ENCODE measurements at regions not wholly inside any gene's neighbourhood (a gene's known extent, or its start where the extent isn't known, plus 50 kb on each side); places are given as distances from the start of the nearest gene placed in this dataset.

GRCh38 chr20:39259010-39259803 is 297.1 kb downstream of the DHX35 start:
- ChIA-PET POLR2A (no interaction called here), CTCF (interaction anchor here (2.3 kb wide), 1 partner anchor 10 kb away, joined by 10 read pairs; no protein-coding TSS in a partner anchor)
- H3K4me3 ChIP-seq (ENCODE audit: low read depth, low read length), result no peak overlapping the region
- TF ChIP-seq CTCF (IDR thresholded peaks at IDR 0.05; ENCODE audit: insufficient read depth, low read length, missing control alignments), result no peak
- no peak for DNase-seq (ENCODE audit: low read depth, low spot score)

- ChIA-PET CTCF (no interaction called here), POLR2A (no interaction called here)
- no peak for TF ChIP-seq CTCF (IDR thresholded peaks at IDR 0.05; ENCODE audit: insufficient read depth, low read length, missing control alignments)
- no peak overlapping the region for H3K4me3 ChIP-seq (ENCODE audit: low read depth, low read length)
- DNase-seq (ENCODE audit: low read depth, low spot score), result no peak
Measured at GRCh38 chr20:39258253-39258652, 296.1 kb downstream of the DHX35 start.

- no peak for DNase-seq (ENCODE audit: low read depth, low spot score)
- no peak overlapping the region for H3K4me3 ChIP-seq (ENCODE audit: low read depth, low read length)
- ChIA-PET POLR2A (no interaction called here), CTCF (no interaction called here)
- no peak for TF ChIP-seq CTCF (IDR thresholded peaks at IDR 0.05; ENCODE audit: insufficient read depth, low read length, missing control alignments)
Measured at GRCh38 chr20:39253051-39253755, 291.1 kb downstream of the DHX35 start.

GRCh38 chr20:39252035-39252434 is 289.9 kb downstream of the DHX35 start:
- TF ChIP-seq CTCF (IDR thresholded peaks at IDR 0.05; ENCODE audit: insufficient read depth, low read length, missing control alignments), result no peak
- CTCF ChIA-PET, result interaction anchor here (1.2 kb wide), 1 partner anchor 13 kb away, joined by 3 read pairs; no protein-coding TSS in a partner anchor
- no peak overlapping the region for H3K4me3 ChIP-seq (ENCODE audit: low read depth, low read length)
- no peak for DNase-seq (ENCODE audit: low read depth, low spot score)
- POLR2A ChIA-PET, result no interaction called here

GRCh38 chr20:39249798-39250197 is 287.7 kb downstream of the DHX35 start:
- DNase-seq (ENCODE audit: low read depth, low spot score), result no peak
- POLR2A ChIA-PET, result no interaction called here
- no peak overlapping the region for H3K4me3 ChIP-seq (ENCODE audit: low read depth, low read length)
- TF ChIP-seq CTCF (IDR thresholded peaks at IDR 0.05; ENCODE audit: insufficient read depth, low read length, missing control alignments), result no peak
- CTCF ChIA-PET, result no interaction called here

- no peak for TF ChIP-seq CTCF (IDR thresholded peaks at IDR 0.05; ENCODE audit: insufficient read depth, low read length, missing control alignments)
- ChIA-PET CTCF (no interaction called here), POLR2A (no interaction called here)
- no peak for DNase-seq (ENCODE audit: low read depth, low spot score)
- no peak overlapping the region for H3K4me3 ChIP-seq (ENCODE audit: low read depth, low read length)
Measured at GRCh38 chr20:39248862-39249485, 286.8 kb downstream of the DHX35 start.

Measured in AG04449 (cell line).